ENCODE measurements at regions not wholly inside any gene's neighbourhood (a gene's known extent, or its start where the extent isn't known, plus 50 kb on each side); places are given as distances from the start of the nearest gene placed in this dataset.
A peak's percentile ranks its signal among the peaks of the same experiment; 100 is the strongest.

DNA sequence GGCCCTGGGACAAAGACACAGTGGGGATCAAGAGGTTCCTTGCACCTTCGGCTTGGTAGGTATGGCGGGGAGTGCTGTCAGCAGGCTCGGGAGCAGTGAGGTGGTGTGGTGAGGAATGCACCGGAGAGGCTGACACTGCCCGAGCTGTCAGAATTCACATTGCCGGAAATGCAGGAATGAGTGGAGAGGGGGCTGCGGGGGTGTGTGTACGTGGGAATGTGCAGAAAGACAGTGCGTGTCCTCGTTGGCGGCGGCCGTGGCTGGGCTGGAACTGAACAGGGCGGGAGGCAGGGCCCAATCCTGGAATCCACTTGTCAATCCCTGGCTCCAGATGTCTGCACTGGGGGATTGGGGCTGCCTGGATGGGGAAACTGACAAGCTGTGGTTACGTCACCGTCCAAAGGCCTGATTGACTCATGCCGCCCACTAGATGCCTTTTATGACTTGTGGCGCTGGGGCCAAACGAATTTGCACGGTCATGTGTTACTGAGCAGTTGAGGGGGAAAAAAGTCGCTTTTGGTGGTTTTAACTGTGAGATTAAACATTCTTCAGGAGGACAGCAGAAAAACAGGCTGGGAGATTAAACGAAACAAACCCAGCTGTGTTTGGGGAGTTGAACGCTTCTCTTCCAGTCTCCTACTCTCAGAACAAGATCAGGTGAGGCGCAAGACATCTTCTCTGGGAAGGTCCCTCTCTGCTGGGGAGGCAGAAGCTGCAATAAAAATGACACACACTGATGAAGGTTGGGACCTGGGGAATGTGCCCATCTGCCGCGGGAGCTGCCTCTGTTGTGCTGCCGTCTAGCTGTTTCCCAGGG, 189.4 kb upstream of the GLI2 start (continued):
- TF ChIP-seq, protein P1, sequence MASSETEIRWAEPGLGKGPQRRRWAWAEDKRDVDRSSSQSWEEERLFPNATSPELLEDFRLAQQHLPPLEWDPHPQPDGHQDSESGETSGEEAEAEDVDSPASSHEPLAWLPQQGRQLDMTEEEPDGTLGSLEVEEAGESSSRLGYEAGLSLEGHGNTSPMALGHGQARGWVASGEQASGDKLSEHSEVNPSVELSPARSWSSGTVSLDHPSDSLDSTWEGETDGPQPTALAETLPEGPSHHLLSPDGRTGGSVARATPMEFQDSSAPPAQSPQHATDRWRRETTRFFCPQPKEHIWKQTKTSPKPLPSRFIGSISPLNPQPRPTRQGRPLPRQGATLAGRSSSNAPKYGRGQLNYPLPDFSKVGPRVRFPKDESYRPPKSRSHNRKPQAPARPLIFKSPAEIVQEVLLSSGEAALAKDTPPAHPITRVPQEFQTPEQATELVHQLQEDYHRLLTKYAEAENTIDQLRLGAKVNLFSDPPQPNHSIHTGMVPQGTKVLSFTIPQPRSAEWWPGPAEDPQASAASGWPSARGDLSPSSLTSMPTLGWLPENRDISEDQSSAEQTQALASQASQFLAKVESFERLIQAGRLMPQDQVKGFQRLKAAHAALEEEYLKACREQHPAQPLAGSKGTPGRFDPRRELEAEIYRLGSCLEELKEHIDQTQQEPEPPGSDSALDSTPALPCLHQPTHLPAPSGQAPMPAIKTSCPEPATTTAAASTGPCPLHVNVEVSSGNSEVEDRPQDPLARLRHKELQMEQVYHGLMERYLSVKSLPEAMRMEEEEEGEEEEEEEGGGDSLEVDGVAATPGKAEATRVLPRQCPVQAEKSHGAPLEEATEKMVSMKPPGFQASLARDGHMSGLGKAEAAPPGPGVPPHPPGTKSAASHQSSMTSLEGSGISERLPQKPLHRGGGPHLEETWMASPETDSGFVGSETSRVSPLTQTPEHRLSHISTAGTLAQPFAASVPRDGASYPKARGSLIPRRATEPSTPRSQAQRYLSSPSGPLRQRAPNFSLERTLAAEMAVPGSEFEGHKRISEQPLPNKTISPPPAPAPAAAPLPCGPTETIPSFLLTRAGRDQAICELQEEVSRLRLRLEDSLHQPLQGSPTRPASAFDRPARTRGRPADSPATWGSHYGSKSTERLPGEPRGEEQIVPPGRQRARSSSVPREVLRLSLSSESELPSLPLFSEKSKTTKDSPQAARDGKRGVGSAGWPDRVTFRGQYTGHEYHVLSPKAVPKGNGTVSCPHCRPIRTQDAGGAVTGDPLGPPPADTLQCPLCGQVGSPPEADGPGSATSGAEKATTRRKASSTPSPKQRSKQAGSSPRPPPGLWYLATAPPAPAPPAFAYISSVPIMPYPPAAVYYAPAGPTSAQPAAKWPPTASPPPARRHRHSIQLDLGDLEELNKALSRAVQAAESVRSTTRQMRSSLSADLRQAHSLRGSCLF (CRISPR knock-in tag; IDR thresholded peaks at IDR 0.05; ENCODE audit: borderline replicate concordance): no peak
- TF ChIP-seq, protein P2, sequence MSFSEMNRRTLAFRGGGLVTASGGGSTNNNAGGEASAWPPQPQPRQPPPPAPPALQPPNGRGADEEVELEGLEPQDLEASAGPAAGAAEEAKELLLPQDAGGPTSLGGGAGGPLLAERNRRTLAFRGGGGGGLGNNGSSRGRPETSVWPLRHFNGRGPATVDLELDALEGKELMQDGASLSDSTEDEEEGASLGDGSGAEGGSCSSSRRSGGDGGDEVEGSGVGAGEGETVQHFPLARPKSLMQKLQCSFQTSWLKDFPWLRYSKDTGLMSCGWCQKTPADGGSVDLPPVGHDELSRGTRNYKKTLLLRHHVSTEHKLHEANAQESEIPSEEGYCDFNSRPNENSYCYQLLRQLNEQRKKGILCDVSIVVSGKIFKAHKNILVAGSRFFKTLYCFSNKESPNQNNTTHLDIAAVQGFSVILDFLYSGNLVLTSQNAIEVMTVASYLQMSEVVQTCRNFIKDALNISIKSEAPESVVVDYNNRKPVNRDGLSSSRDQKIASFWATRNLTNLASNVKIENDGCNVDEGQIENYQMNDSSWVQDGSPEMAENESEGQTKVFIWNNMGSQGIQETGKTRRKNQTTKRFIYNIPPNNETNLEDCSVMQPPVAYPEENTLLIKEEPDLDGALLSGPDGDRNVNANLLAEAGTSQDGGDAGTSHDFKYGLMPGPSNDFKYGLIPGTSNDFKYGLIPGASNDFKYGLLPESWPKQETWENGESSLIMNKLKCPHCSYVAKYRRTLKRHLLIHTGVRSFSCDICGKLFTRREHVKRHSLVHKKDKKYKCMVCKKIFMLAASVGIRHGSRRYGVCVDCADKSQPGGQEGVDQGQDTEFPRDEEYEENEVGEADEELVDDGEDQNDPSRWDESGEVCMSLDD (CRISPR knock-in tag; IDR thresholded peaks at IDR 0.05; ENCODE audit: borderline replicate concordance): peak; percentile 62; the same call in 1 of the 2 replicates
- peak; percentile 60 for TF ChIP-seq HMG20A (CRISPR knock-in tag; IDR thresholded peaks at IDR 0.05; ENCODE audit: borderline replicate concordance)
- TF ChIP-seq KLF13 (CRISPR knock-in tag; IDR thresholded peaks at IDR 0.05): no peak
- no peak for TF ChIP-seq NFIB (CRISPR knock-in tag; IDR thresholded peaks at IDR 0.05; ENCODE audit: borderline replicate concordance)
- TF ChIP-seq EZH2 (conservative IDR thresholded peaks at IDR 0.05; ENCODE audit: low read depth, low read length): no peak
- TF ChIP-seq THYN1 (CRISPR knock-in tag; IDR thresholded peaks at IDR 0.05; ENCODE audit: borderline replicate concordance, low read depth): peak; percentile 31; the same call in 1 of the 2 replicates
- TF ChIP-seq, protein P3, sequence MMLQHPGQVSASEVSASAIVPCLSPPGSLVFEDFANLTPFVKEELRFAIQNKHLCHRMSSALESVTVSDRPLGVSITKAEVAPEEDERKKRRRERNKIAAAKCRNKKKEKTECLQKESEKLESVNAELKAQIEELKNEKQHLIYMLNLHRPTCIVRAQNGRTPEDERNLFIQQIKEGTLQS (CRISPR knock-in tag; IDR thresholded peaks at IDR 0.05): peak; percentile 98
- no peak for TF ChIP-seq ZNF850 (CRISPR knock-in tag; conservative IDR thresholded peaks at IDR 0.05)
- no peak for TF ChIP-seq ZNF737 (CRISPR knock-in tag; IDR thresholded peaks at IDR 0.05; ENCODE audit: borderline replicate concordance)
- TF ChIP-seq SYNCRIP (IDR thresholded peaks at IDR 0.05; ENCODE audit: insufficient read depth, low read depth, low read length): no peak
- peak; percentile 88; the same call in 1 of the 2 replicates for TF ChIP-seq ZNF713 (CRISPR knock-in tag; IDR thresholded peaks at IDR 0.05)
- peak; percentile 45; the same call in 1 of the 2 replicates for TF ChIP-seq CHD4 (IDR thresholded peaks at IDR 0.05; ENCODE audit: borderline replicate concordance, low read length)
- TF ChIP-seq, protein P4, sequence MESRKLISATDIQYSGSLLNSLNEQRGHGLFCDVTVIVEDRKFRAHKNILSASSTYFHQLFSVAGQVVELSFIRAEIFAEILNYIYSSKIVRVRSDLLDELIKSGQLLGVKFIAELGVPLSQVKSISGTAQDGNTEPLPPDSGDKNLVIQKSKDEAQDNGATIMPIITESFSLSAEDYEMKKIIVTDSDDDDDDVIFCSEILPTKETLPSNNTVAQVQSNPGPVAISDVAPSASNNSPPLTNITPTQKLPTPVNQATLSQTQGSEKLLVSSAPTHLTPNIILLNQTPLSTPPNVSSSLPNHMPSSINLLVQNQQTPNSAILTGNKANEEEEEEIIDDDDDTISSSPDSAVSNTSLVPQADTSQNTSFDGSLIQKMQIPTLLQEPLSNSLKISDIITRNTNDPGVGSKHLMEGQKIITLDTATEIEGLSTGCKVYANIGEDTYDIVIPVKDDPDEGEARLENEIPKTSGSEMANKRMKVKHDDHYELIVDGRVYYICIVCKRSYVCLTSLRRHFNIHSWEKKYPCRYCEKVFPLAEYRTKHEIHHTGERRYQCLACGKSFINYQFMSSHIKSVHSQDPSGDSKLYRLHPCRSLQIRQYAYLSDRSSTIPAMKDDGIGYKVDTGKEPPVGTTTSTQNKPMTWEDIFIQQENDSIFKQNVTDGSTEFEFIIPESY (CRISPR knock-in tag; IDR thresholded peaks at IDR 0.05): peak; percentile 38; the same call in 1 of the 2 replicates
- TF ChIP-seq PHF21A (CRISPR knock-in tag; IDR thresholded peaks at IDR 0.05): peak; percentile 92
- TF ChIP-seq ZNF629 (CRISPR knock-in tag; conservative IDR thresholded peaks at IDR 0.05): peak; percentile 30; the same call in 1 of the 2 replicates
